ENCODE measurements at regions not wholly inside any gene's neighbourhood (a gene's known extent, or its start where the extent isn't known, plus 50 kb on each side); places are given as distances from the start of the nearest gene placed in this dataset.
A peak's percentile ranks its signal among the peaks of the same experiment; 100 is the strongest.

GRCh38 chr5:84632418-84632817, 247.7 kb upstream of the EDIL3 start:
- ATAC-seq (no peak), DNase-seq (ENCODE audit: low spot score) (no peak)
- intact Hi-C loops (cut with DNase I), result no loop called here

GRCh38 chr5:84628918-84629317, 244.2 kb upstream of the EDIL3 start:
- intact Hi-C loops (cut with DNase I), result no loop called here
- ATAC-seq (no peak), DNase-seq (ENCODE audit: low spot score) (no peak)

GRCh38 chr5:84623019-84623418, 238.3 kb upstream of the EDIL3 start:
- no peak for ATAC-seq
- intact Hi-C loops (cut with DNase I), result no loop called here

GRCh38 chr5:84622461-84622860, 237.8 kb upstream of the EDIL3 start:
- no peak for DNase-seq (ENCODE audit: low spot score)
- intact Hi-C loops (cut with DNase I), result no loop called here
- ATAC-seq, result no peak

More at GRCh38 chr5:84623019-84623418, 238.3 kb upstream of the EDIL3 start:
- no peak for DNase-seq (ENCODE audit: low spot score)

GRCh38 chr5:84618262-84618661, 233.6 kb upstream of the EDIL3 start:
- DNase-seq (ENCODE audit: low spot score), result no peak
- no peak for ATAC-seq
- intact Hi-C loops (cut with DNase I), result no loop called here

- ATAC-seq (no peak), DNase-seq (ENCODE audit: low spot score) (no peak)
- intact Hi-C loops (cut with DNase I), result no loop called here
Measured at GRCh38 chr5:84614906-84615305, 230.2 kb upstream of the EDIL3 start.

- intact Hi-C loops (cut with DNase I), result no loop called here
- ATAC-seq (no peak), DNase-seq (ENCODE audit: low spot score) (no peak)
Measured at GRCh38 chr5:84606784-84607183, 222.1 kb upstream of the EDIL3 start.

GRCh38 chr5:84605241-84605640, 220.6 kb upstream of the EDIL3 start:
- intact Hi-C loops (cut with DNase I), result no loop called here
- no peak for ATAC-seq
- DNase-seq (ENCODE audit: low spot score), result no peak

- intact Hi-C loops (cut with DNase I), result no loop called here
- peak; percentile 81 for DNase-seq (ENCODE audit: low spot score)
- peak; percentile 92 for ATAC-seq
Measured at GRCh38 chr5:84603568-84604185, 219.0 kb upstream of the EDIL3 start.

- DNase-seq (ENCODE audit: low spot score) (no peak), ATAC-seq (no peak)
- intact Hi-C loops (cut with DNase I), result no loop called here
Measured at GRCh38 chr5:84602371-84602771, 217.7 kb upstream of the EDIL3 start.

GRCh38 chr5:84599964-84600363, 215.3 kb upstream of the EDIL3 start:
- intact Hi-C loops (cut with DNase I), result no loop called here
- no peak for ATAC-seq
- DNase-seq (ENCODE audit: low spot score), result no peak

GRCh38 chr5:84597904-84598303, 213.2 kb upstream of the EDIL3 start:
- ATAC-seq, result no peak
- intact Hi-C loops (cut with DNase I), result no loop called here

GRCh38 chr5:84590629-84591028, 205.9 kb upstream of the EDIL3 start:
- intact Hi-C loops (cut with DNase I), result no loop called here
- DNase-seq (ENCODE audit: low spot score), result no peak
- no peak for ATAC-seq

More at GRCh38 chr5:84597904-84598303, 213.2 kb upstream of the EDIL3 start:
- DNase-seq (ENCODE audit: low spot score), result no peak

GRCh38 chr5:84589926-84590325, 205.2 kb upstream of the EDIL3 start:
- intact Hi-C loops (cut with DNase I), result no loop called here
- ATAC-seq (no peak), DNase-seq (ENCODE audit: low spot score) (no peak)

- ATAC-seq (no peak), DNase-seq (ENCODE audit: low spot score) (no peak)
- intact Hi-C loops (cut with DNase I), result no loop called here
Measured at GRCh38 chr5:84585218-84585617, 200.5 kb upstream of the EDIL3 start.

GRCh38 chr5:84578226-84578625, 193.5 kb upstream of the EDIL3 start:
- ATAC-seq, result no peak
- DNase-seq (ENCODE audit: low spot score), result no peak
- intact Hi-C loops (cut with DNase I), result no loop called here

GRCh38 chr5:84573017-84573712, 188.5 kb upstream of the EDIL3 start:
- ATAC-seq (no peak), DNase-seq (ENCODE audit: low spot score) (no peak)
- intact Hi-C loops (cut with DNase I), result no loop called here

GRCh38 chr5:84569307-84569706, 184.6 kb upstream of the EDIL3 start:
- DNase-seq (ENCODE audit: low spot score) (no peak), ATAC-seq (no peak)
- intact Hi-C loops (cut with DNase I), result no loop called here

GRCh38 chr5:84568171-84568570, 183.5 kb upstream of the EDIL3 start:
- intact Hi-C loops (cut with DNase I), result no loop called here
- DNase-seq (ENCODE audit: low spot score) (no peak), ATAC-seq (no peak)

- intact Hi-C loops (cut with DNase I), result no loop called here
- DNase-seq (ENCODE audit: low spot score) (no peak), ATAC-seq (no peak)
Measured at GRCh38 chr5:84565866-84566265, 181.2 kb upstream of the EDIL3 start.

All from sciatic nerve (tissue), 2 donors.